GM06990 (cell line): ENCODE measurements at regions not wholly inside any gene's neighbourhood (a gene's known extent, or its start where the extent isn't known, plus 50 kb on each side); places are given as distances from the start of the nearest gene placed in this dataset.

Experiments
- DNase-seq: peaks from one replicate; pipeline ENCODE4 v3.0.0-alpha.2; 2011; ENCODE audit not compliant: insufficient read length; ENCODE audit errors: extremely low read depth
- H3K27me3 ChIP-seq: replicated peaks from 2 replicates; pipeline ENCODE4 v1.6.0; 2011; ENCODE audit warnings: low read length; ENCODE audit not compliant: control insufficient read depth, insufficient read depth
- H3K36me3 ChIP-seq: 2 replicates; pipeline ENCODE4 v1.5.1; 2011; ENCODE audit warnings: low read length; ENCODE audit not compliant: control insufficient read depth, insufficient read depth
- H3K4me3 ChIP-seq: replicated peaks from 2 replicates; pipeline ENCODE4 v1.5.1; 2011; ENCODE audit warnings: low read depth, mild to moderate bottlenecking, control low read depth, low read length
- TF ChIP-seq, protein P1 (sequence below): IDR thresholded peaks from 2 replicates; pipeline ENCODE4 v1.5.1; 2011; ENCODE audit warnings: low read length, control low read depth, mild to moderate bottlenecking, inconsistent platforms; ENCODE audit not compliant: insufficient read depth, poor library complexity, severe bottlenecking

DNA sequence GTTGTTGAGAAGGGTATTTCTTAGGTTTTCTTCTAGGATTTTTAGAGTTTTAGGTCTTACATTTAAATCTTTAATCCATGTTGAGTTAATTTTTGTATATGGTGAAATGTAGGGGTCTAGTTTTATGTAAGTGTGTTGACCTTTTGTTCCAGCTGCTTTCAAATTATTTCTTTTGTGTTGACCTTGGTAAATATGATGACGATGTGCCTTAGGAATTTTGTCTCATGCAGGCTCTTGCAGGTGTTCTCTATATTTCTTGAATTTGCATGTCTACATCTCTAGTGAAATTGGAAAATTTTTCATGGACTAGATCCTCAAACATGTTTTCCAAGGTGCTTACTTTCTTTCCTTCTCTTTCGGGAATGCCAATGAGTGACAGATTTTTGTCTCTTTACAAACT is 1609.3 kb upstream of the ZEB2 start:
- Histone ChIP-seq H3K27me3 (no peaks in the 10 kb centered on the region), H3K4me3 (no peak overlapping the region), H3K36me3 (no peaks in the 10 kb centered on the region)
- no peak for DNase-seq
- TF ChIP-seq, protein P1, sequence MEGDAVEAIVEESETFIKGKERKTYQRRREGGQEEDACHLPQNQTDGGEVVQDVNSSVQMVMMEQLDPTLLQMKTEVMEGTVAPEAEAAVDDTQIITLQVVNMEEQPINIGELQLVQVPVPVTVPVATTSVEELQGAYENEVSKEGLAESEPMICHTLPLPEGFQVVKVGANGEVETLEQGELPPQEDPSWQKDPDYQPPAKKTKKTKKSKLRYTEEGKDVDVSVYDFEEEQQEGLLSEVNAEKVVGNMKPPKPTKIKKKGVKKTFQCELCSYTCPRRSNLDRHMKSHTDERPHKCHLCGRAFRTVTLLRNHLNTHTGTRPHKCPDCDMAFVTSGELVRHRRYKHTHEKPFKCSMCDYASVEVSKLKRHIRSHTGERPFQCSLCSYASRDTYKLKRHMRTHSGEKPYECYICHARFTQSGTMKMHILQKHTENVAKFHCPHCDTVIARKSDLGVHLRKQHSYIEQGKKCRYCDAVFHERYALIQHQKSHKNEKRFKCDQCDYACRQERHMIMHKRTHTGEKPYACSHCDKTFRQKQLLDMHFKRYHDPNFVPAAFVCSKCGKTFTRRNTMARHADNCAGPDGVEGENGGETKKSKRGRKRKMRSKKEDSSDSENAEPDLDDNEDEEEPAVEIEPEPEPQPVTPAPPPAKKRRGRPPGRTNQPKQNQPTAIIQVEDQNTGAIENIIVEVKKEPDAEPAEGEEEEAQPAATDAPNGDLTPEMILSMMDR: no peak

DNA sequence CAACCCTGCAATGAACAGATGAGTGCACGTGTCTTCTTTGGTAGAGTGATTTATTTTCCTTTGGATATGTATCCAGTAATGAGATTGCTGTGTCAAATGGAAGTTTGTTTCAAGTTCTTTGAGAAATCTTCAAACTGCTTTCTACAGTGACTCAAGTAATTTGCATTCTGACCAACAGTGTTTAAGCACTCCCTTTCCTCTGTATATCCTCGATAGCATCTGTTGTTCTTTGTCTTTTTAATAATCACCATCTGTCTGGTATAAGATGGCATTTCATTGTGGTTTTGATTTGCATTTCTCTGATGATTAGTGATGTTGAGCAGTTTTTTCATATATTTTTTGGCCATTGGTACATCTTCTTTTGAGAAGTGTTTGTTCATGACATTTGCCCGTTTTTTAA is 1608.3 kb upstream of the ZEB2 start:
- TF ChIP-seq, protein P1: no peak
- H3K4me3 ChIP-seq: no peak overlapping the region
- DNase-seq: no peak
- H3K27me3 ChIP-seq: no peaks in the 10 kb centered on the region
- H3K36me3 ChIP-seq: no peaks in the 10 kb centered on the region

DNA sequence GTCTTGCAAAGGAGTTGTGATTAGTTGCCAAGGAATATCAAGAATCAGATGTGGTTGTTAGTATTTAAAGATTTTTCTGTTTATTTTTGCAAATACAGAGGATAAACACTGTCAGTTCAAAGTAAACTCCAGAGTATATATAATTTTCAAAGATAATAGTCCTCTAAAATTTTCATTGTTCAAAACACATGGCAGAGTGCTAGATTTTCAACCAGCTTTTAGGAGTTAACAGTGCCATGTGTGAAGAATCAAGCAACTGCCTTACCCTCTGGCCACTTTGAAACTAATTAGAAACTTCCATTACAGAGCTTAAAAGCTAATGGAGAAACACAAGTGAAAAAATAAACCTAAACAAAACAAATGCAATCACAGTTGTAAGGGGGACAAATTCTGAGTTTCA is 1605.6 kb upstream of the ZEB2 start:
- Histone ChIP-seq H3K36me3 (no peaks in the 10 kb centered on the region), H3K4me3 (no peak overlapping the region), H3K27me3 (no peaks in the 10 kb centered on the region)
- no peak for DNase-seq
- TF ChIP-seq, protein P1: no peak

DNA sequence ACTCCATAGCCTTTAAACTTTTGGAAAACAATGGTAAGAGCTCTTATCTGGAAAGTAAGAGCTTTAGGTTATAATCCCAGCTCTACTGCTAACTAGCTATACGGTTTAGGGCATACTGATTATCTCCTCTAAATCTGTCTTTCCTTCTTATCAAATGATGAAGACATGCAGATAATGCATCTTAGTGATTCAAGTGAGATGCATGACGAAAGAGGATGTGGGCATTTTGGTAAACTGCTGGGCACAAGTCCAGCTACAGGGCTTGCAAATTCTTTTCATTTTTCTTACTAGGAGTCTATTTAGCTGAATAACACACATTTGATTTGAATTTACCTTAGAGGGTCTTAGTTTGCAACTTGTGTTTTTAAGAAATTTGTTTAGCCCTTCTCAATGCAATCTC is 1604.8 kb upstream of the ZEB2 start:
- Histone ChIP-seq H3K27me3 (no peaks in the 10 kb centered on the region), H3K36me3 (no peaks in the 10 kb centered on the region), H3K4me3 (no peak overlapping the region)
- no peak for DNase-seq
- TF ChIP-seq, protein P1: no peak

DNA sequence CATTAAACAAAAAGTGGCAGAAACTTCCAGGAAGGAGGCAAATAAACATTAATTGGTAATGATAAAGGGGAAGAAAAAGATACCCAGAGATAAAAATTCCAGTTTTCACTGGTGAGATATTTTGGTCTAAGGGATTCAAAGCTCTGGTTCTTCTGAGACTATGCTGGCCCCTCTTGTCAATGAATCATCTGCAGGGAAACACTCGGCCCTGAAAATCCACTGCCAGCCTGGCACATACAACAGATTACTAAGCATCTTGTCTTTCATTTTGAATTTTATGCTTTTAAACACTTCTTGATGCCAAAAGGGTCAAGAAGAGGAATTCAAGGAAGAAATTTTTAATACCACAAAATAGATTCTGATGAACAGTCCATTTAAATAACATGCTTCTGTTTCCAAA is 1603.8 kb upstream of the ZEB2 start:
- H3K36me3 ChIP-seq: no peaks in the 10 kb centered on the region
- no peaks in the 10 kb centered on the region for H3K27me3 ChIP-seq
- DNase-seq: no peak
- TF ChIP-seq, protein P1: no peak
- H3K4me3 ChIP-seq: no peak overlapping the region

DNA sequence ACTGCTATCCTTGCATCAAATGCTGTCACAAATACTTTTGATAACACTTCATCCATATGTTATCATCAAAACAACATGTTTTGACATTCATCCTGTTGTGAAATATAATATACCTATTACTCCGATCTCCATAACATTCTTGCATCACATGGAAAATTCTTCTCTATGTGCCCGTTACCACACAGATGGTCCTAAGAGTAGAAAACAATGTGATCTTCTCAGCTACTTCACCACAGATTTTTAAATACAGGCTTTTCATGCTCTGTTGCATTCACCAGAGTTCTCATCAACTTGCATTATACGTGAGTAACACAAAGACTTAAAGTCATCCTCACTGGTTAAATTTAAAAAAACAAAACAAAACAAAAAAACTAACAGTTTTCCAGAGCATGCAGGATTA is 1603.3 kb upstream of the ZEB2 start:
- H3K36me3 ChIP-seq: no peaks in the 10 kb centered on the region
- TF ChIP-seq, protein P1: no peak
- DNase-seq: no peak
- H3K27me3 ChIP-seq: no peaks in the 10 kb centered on the region
- H3K4me3 ChIP-seq: no peak overlapping the region
